GM19025 (cell line): ENCODE measurements at regions not wholly inside any gene's neighbourhood (a gene's known extent, or its start where the extent isn't known, plus 50 kb on each side); places are given as distances from the start of the nearest gene placed in this dataset.
"Not testable (repeated sequence)": the region's sequence is repeated elsewhere in the genome, so short reads cannot be mapped to it uniquely, and the experiment has no call there.

Experiments used
- ATAC-seq: cut with Tn5 transposase; IDR thresholded peaks from one replicate; pipeline ENCODE4 v1.9.1; 2021; ENCODE audit warnings: mild to moderate bottlenecking, low read depth, moderate library complexity; ENCODE audit not compliant: unreplicated experiment

- ATAC-seq, result no peak
Observed at GRCh38 chr7:51607447-51607846, 290.8 kb upstream of the COBL start.

GRCh38 chr7:51606601-51607154, 290.1 kb upstream of the COBL start:
- no peak for ATAC-seq

- ATAC-seq, result no peak
Observed at GRCh38 chr7:51602376-51602775, 285.8 kb upstream of the COBL start.

GRCh38 chr7:51601461-51601860, 284.9 kb upstream of the COBL start:
- no peak for ATAC-seq

- ATAC-seq, result not testable (repeated sequence)
Observed at GRCh38 chr7:51599935-51600334, 283.3 kb upstream of the COBL start.

- ATAC-seq, result no peak
Observed at GRCh38 chr7:51593628-51594027, 277.0 kb upstream of the COBL start.

GRCh38 chr7:51592842-51593599, 276.4 kb upstream of the COBL start:
- ATAC-seq, result no peak

- ATAC-seq, result no peak
Observed at GRCh38 chr7:51591223-51591622, 274.6 kb upstream of the COBL start.

- no peak for ATAC-seq
Observed at GRCh38 chr7:51590746-51591145, 274.1 kb upstream of the COBL start.

- ATAC-seq, result no peak
Observed at GRCh38 chr7:51589111-51589510, 272.5 kb upstream of the COBL start.

- ATAC-seq, result no peak
Observed at GRCh38 chr7:51587604-51588003, 271.0 kb upstream of the COBL start.

- ATAC-seq, result no peak
Observed at GRCh38 chr7:51577390-51577789, 260.8 kb upstream of the COBL start.

GRCh38 chr7:51569581-51569980, 253.0 kb upstream of the COBL start:
- ATAC-seq, result no peak

GRCh38 chr7:51569176-51569575, 252.6 kb upstream of the COBL start:
- no peak for ATAC-seq

GRCh38 chr7:51551070-51551469, 234.5 kb upstream of the COBL start:
- ATAC-seq, result no peak

GRCh38 chr7:51545131-51545530, 228.5 kb upstream of the COBL start:
- ATAC-seq, result no peak

- no peak for ATAC-seq
Observed at GRCh38 chr7:51543801-51544553, 227.4 kb upstream of the COBL start.

- not testable (repeated sequence) for ATAC-seq
Observed at GRCh38 chr7:51540906-51541305, 224.3 kb upstream of the COBL start.

- no peak for ATAC-seq
Observed at GRCh38 chr7:51539840-51540239, 223.2 kb upstream of the COBL start.

GRCh38 chr7:51528172-51528571, 211.6 kb upstream of the COBL start:
- ATAC-seq, result no peak

- no peak for ATAC-seq
Observed at GRCh38 chr7:51521694-51522312, 205.2 kb upstream of the COBL start.
